ENCODE measurements at regions not wholly inside any gene's neighbourhood (a gene's known extent, or its start where the extent isn't known, plus 50 kb on each side); places are given as distances from the start of the nearest gene placed in this dataset.

GRCh38 chr14:106508216-106508615, 981.8 kb downstream of the TMEM121 start:
- Mint-ChIP-seq H3K9me3 (no peaks in the 10 kb centered on the region), H3K36me3 (ENCODE audit: low read depth) (no peaks in the 10 kb centered on the region), H3K4me3 (no peak overlapping the region), H3K27me3 (no peaks in the 10 kb centered on the region), H3K27ac (peak overlapping the region; percentile 21), H3K4me1 (ENCODE audit: low read depth) (peaks cover 75% of the 10 kb centered on the region)
- intact Hi-C loops (cut with micrococcal nuclease) = no loop called here
- DNase-seq = peak; percentile 42
- ATAC-seq = no peak
- POLR2A ChIA-PET = interaction anchor here (0.7 to 2.3 kb wide), 3 partner anchors 10 to 23 kb away, joined by 3 to 8 read pairs (median 3); no protein-coding TSS in a partner anchor
- CTCF ChIA-PET = interaction anchor here (0.9 to 8.4 kb wide), 19 partner anchors 10 to 154 kb away, joined by 3 to 106 read pairs (median 10); no protein-coding TSS in a partner anchor
- peak; percentile 53 for TF ChIP-seq CTCF (IDR thresholded peaks at IDR 0.05)

GRCh38 chr14:106509176-106509575, 982.8 kb downstream of the TMEM121 start:
- intact Hi-C loops (cut with micrococcal nuclease) = no loop called here
- H3K27ac Mint-ChIP-seq = no peak overlapping the region
- H3K36me3 Mint-ChIP-seq (ENCODE audit: low read depth) = no peaks in the 10 kb centered on the region
- no peak for TF ChIP-seq CTCF (IDR thresholded peaks at IDR 0.05)
- ChIA-PET CTCF (interaction anchor here (0.9 to 8.4 kb wide), 19 partner anchors 9 to 153 kb away, joined by 3 to 106 read pairs (median 7); no protein-coding TSS in a partner anchor), POLR2A (no interaction called here)
- ATAC-seq = no peak
- H3K4me1 Mint-ChIP-seq (ENCODE audit: low read depth) = peaks cover 79% of the 10 kb centered on the region
- H3K4me3 Mint-ChIP-seq = no peak overlapping the region
- H3K27me3 Mint-ChIP-seq = no peaks in the 10 kb centered on the region
- H3K9me3 Mint-ChIP-seq = no peaks in the 10 kb centered on the region
- no peak for DNase-seq

GRCh38 chr14:106509807-106510206, 983.4 kb downstream of the TMEM121 start:
- ATAC-seq (no peak), DNase-seq (no peak)
- no peak for TF ChIP-seq CTCF (IDR thresholded peaks at IDR 0.05)
- H3K4me1 Mint-ChIP-seq (ENCODE audit: low read depth) = peaks cover 79% of the 10 kb centered on the region
- H3K27ac Mint-ChIP-seq = no peak overlapping the region
- no peaks in the 10 kb centered on the region for H3K9me3 Mint-ChIP-seq
- no peaks in the 10 kb centered on the region for H3K36me3 Mint-ChIP-seq (ENCODE audit: low read depth)
- H3K4me3 Mint-ChIP-seq = no peak overlapping the region
- intact Hi-C loops (cut with micrococcal nuclease) = no loop called here
- CTCF ChIA-PET = interaction anchor here (0.9 to 8.4 kb wide), 7 partner anchors 18 to 108 kb away, joined by 3 to 106 read pairs (median 21); no protein-coding TSS in a partner anchor
- no peaks in the 10 kb centered on the region for H3K27me3 Mint-ChIP-seq
- POLR2A ChIA-PET = no interaction called here

DNA sequence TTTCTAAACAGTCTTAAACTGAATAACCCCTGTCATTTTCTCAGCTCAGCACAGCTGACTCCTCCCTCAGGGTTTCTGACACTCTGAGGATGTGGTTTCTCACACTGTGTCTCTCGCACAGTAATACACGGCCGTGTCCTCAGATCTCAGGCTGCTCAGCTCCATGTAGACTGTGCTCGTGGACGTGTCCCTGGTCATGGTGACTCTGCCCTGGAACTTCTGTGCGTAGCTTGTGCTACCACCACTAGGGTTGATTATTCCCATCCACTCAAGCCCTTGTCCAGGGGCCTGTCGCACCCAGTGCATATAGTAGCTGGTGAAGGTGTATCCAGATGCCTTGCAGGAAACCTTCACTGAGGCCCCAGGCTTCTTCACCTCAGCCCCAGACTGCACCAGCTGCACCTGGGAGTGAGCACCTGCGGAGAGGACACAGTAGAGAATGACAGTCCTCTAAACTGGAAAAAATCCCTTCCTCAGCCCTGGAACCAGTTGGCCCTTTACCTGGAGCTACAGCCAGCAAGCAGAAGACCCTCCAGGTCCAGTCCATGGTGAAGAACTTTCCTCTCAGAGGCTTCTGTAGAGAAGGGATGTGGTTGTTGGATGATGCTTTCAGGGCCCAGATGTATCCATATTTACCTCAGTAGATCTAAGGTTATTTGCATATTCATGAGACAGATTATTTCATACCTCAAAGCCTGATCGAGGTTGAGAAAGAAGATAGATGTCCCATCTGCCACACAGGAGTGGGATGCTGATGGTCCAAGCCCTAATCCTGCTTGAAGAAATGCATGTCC, 984.8 kb downstream of the TMEM121 start:
- Mint-ChIP-seq H3K4me3 (peak overlapping the region; percentile 18), H3K36me3 (ENCODE audit: low read depth) (no peaks in the 10 kb centered on the region), H3K27me3 (no peaks in the 10 kb centered on the region), H3K9me3 (no peaks in the 10 kb centered on the region), H3K27ac (peak overlapping the region; percentile 62), H3K4me1 (ENCODE audit: low read depth) (peaks cover 68% of the 10 kb centered on the region)
- intact Hi-C loops (cut with micrococcal nuclease) = no loop called here
- DNase-seq (peak; percentile 71), ATAC-seq (peak; percentile 68)
- CTCF ChIA-PET = interaction anchor here (0.5 to 6.2 kb wide), 15 partner anchors 9 to 205 kb away, joined by 3 to 94 read pairs (median 4); no protein-coding TSS in a partner anchor
- POLR2A ChIA-PET = interaction anchor here (1.1 kb wide), 1 partner anchor 93 kb away, joined by 3 read pairs; no protein-coding TSS in a partner anchor
- no peak for TF ChIP-seq CTCF (IDR thresholded peaks at IDR 0.05)

DNA sequence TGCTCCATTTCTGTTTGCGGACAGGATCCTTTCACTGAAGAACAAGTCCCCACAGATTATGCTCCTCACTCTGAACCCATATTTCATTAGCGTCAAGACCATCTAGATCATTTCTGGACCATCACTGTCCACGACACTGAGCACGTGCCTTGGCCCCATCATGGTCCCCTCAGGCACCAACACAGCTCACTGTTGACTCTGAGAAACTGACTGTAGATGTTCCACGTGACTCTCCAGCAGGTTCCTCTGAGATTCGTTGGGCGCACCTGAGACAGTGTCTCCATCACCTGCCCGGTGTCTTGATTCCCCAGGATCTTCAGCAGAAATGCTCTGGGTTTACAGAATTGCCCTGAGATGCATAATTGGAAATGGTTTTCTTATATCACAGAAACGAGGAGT, 985.4 kb downstream of the TMEM121 start:
- H3K36me3 Mint-ChIP-seq (ENCODE audit: low read depth) = no peaks in the 10 kb centered on the region
- ChIA-PET CTCF (interaction anchor here (1.1 to 6.2 kb wide), 6 partner anchors 9 to 183 kb away, joined by 3 to 94 read pairs (median 8); no protein-coding TSS in a partner anchor), POLR2A (interaction anchor here (1.1 kb wide), 1 partner anchor 93 kb away, joined by 3 read pairs; no protein-coding TSS in a partner anchor)
- peak overlapping the region; percentile 62 for H3K27ac Mint-ChIP-seq
- H3K4me1 Mint-ChIP-seq (ENCODE audit: low read depth) = peaks cover 62% of the 10 kb centered on the region
- DNase-seq = no peak
- no peak overlapping the region for H3K4me3 Mint-ChIP-seq
- intact Hi-C loops (cut with micrococcal nuclease) = no loop called here
- no peaks in the 10 kb centered on the region for H3K9me3 Mint-ChIP-seq
- TF ChIP-seq CTCF (IDR thresholded peaks at IDR 0.05) = no peak
- no peaks in the 10 kb centered on the region for H3K27me3 Mint-ChIP-seq
- no peak for ATAC-seq
